ENCODE measurements at regions not wholly inside any gene's neighbourhood (a gene's known extent, or its start where the extent isn't known, plus 50 kb on each side); places are given as distances from the start of the nearest gene placed in this dataset.

DNA sequence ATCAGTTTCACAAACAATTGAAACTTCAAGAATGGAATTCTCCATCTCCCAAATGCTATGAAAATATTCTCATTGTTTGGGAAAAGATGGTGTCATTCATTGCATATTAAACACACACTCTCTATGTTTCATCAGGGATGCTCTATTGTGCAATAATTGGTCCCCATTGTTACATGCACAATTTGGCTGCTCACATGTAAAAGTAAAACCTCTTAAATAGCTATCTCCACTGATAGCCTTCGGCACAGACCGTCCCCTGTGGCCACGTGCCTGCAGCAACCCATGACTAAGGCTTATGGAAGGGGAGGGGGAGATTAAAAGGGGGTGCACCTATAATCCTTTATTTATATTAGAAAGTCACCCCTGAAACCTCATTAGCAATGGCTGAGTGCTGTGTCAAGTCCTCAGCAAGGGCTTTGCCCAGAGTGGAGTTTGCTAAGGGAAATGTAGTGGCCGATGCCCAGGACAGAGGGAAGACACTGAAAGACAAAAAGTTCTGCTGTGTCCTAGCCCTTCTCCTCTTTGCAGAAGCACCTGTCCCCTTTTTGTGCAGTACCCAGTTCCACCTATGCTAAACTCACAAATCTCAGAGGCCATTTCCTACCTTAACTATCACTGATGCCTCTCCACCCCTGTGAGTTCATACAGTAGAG is 309.6 kb upstream of the ESRRG start:
- Histone ChIP-seq H3F3A (ENCODE audit: low read depth) (no peaks in the 10 kb centered on the region), H3K79me2 (ENCODE audit: insufficient read depth, low read length) (no peaks in the 10 kb centered on the region), H3K36me3 (ENCODE audit: insufficient read depth, low read length) (no peaks in the 10 kb centered on the region), H3K9me3 (ENCODE audit: insufficient read depth, low read depth, low read length) (no peaks in the 10 kb centered on the region), H3K9ac (ENCODE audit: low read depth, low read length, poor library complexity, severe bottlenecking) (no peak overlapping the region), H3K9me2 (replicated peaks; ENCODE audit: low read depth, low read length) (no peaks in the 10 kb centered on the region), H3K4me3 (ENCODE audit: low read length, poor library complexity, severe bottlenecking) (no peak overlapping the region), H3K4me2 (ENCODE audit: low read depth, low read length, poor library complexity, severe bottlenecking) (no peak overlapping the region), H2AFZ (ENCODE audit: low read length) (no peak overlapping the region), H3K4me1 (ENCODE audit: insufficient read depth, low read length, poor library complexity, severe bottlenecking) (no peaks in the 10 kb centered on the region), H4K20me1 (ENCODE audit: insufficient read depth, low read length, poor library complexity, severe bottlenecking) (no peaks in the 10 kb centered on the region), H3K27me3 (ENCODE audit: insufficient read depth, low read length, poor library complexity, severe bottlenecking) (no peaks in the 10 kb centered on the region)
- TF ChIP-seq EZH2phosphoT487 (IDR thresholded peaks at IDR 0.05; ENCODE audit: borderline replicate concordance), result no peak
- TF ChIP-seq, protein P1, sequence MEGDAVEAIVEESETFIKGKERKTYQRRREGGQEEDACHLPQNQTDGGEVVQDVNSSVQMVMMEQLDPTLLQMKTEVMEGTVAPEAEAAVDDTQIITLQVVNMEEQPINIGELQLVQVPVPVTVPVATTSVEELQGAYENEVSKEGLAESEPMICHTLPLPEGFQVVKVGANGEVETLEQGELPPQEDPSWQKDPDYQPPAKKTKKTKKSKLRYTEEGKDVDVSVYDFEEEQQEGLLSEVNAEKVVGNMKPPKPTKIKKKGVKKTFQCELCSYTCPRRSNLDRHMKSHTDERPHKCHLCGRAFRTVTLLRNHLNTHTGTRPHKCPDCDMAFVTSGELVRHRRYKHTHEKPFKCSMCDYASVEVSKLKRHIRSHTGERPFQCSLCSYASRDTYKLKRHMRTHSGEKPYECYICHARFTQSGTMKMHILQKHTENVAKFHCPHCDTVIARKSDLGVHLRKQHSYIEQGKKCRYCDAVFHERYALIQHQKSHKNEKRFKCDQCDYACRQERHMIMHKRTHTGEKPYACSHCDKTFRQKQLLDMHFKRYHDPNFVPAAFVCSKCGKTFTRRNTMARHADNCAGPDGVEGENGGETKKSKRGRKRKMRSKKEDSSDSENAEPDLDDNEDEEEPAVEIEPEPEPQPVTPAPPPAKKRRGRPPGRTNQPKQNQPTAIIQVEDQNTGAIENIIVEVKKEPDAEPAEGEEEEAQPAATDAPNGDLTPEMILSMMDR (conservative IDR thresholded peaks at IDR 0.05; ENCODE audit: low read length), result no peak

DNA sequence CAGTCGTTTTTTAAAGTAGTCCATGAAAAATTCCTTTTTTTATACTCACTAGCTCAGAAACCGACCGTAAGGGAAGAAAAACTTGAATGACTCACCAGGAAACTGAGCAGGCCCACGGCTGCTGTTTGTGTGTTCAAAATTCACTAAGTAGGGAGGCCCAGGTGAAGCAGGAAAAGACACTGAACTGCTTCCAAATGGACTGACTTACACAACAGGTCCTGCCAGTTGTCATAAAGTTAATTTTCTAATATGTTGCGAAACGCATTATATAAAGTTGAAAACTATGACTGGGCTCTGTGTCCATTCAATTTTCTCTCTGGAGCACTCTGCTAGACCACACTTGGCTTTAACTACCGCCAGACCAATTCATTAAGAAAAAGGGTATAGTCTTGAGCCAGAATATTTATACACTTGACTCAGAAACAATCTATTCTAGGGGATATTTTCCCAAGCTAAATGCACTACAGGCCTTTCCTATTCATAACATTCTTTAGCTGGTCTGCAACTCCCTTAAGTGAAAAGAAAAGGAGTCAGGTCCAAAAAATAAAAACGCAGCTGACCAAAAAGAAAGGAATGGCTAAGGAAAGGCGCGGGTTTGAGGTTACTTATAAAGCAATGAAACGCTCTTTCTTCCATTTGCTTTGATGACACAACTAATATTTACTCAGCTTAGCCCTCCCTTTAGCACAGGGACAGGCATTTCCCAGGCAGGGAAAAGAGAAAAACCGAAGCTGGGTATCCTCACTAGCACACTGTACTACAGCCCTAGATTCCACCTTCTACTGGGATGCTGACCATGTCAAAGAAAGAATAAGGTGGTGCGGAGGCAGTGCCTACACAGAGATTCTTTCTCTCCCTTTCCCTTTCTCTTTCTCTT is 306.3 kb upstream of the ESRRG start:
- TF ChIP-seq, protein P1 (conservative IDR thresholded peaks at IDR 0.05; ENCODE audit: low read length), result no peak
- TF ChIP-seq EZH2phosphoT487 (IDR thresholded peaks at IDR 0.05; ENCODE audit: borderline replicate concordance), result no peak
- no peak overlapping the region for H3K4me2 ChIP-seq (ENCODE audit: low read depth, low read length, poor library complexity, severe bottlenecking)

DNA sequence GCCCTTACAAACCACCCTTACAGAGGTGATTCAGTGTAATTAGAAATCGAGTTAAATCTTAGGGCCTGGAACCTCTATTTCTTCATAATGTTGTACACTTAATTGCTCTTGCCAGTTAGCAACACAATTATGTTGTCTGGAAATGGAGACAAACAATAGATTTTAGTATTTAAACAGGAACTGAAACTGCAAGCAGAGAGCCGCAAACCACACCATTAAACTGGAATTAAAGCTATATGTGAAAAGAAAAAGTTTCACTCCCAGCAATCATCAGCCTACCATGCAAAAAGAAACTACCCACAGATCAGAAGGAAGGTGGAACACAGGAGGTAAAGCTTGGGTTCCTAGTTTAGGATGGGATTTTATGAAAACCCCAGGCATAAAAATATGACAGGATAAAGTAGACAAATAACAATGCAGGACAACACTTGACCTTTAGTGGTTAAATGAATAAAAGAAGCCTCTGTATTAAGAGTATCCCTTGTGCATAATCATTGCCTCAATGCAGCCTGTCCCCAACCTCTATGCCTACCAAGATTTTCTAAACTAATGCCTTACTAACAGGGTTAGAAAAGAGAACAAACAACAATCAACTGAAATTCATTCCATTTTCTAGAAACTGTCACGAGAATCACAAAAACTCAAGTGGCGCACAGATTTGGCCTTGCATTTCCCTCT is 304.3 kb upstream of the ESRRG start:
- Histone ChIP-seq H3K4me1 (ENCODE audit: insufficient read depth, low read length, poor library complexity, severe bottlenecking) (no peaks in the 10 kb centered on the region), H3K4me2 (ENCODE audit: low read depth, low read length, poor library complexity, severe bottlenecking) (no peak overlapping the region), H4K20me1 (ENCODE audit: insufficient read depth, low read length, poor library complexity, severe bottlenecking) (no peaks in the 10 kb centered on the region), H3F3A (ENCODE audit: low read depth) (no peaks in the 10 kb centered on the region), H3K9ac (ENCODE audit: low read depth, low read length, poor library complexity, severe bottlenecking) (no peak overlapping the region), H3K36me3 (ENCODE audit: insufficient read depth, low read length) (no peaks in the 10 kb centered on the region), H3K27me3 (ENCODE audit: insufficient read depth, low read length, poor library complexity, severe bottlenecking) (no peaks in the 10 kb centered on the region), H3K9me3 (ENCODE audit: insufficient read depth, low read depth, low read length) (no peaks in the 10 kb centered on the region), H3K79me2 (ENCODE audit: insufficient read depth, low read length) (no peaks in the 10 kb centered on the region), H3K4me3 (ENCODE audit: low read length, poor library complexity, severe bottlenecking) (no peak overlapping the region), H3K9me2 (replicated peaks; ENCODE audit: low read depth, low read length) (no peaks in the 10 kb centered on the region), H2AFZ (ENCODE audit: low read length) (no peak overlapping the region)
- TF ChIP-seq EZH2phosphoT487 (IDR thresholded peaks at IDR 0.05; ENCODE audit: borderline replicate concordance), result no peak
- TF ChIP-seq, protein P1 (conservative IDR thresholded peaks at IDR 0.05; ENCODE audit: low read length), result no peak

More for the DNA sequence above, 306.3 kb upstream of the ESRRG start:
- Histone ChIP-seq H3K36me3 (ENCODE audit: insufficient read depth, low read length) (no peaks in the 10 kb centered on the region), H3K4me3 (ENCODE audit: low read length, poor library complexity, severe bottlenecking) (no peak overlapping the region), H3K9me2 (replicated peaks; ENCODE audit: low read depth, low read length) (no peaks in the 10 kb centered on the region), H4K20me1 (ENCODE audit: insufficient read depth, low read length, poor library complexity, severe bottlenecking) (no peaks in the 10 kb centered on the region), H2AFZ (ENCODE audit: low read length) (no peak overlapping the region), H3F3A (ENCODE audit: low read depth) (no peaks in the 10 kb centered on the region), H3K9me3 (ENCODE audit: insufficient read depth, low read depth, low read length) (no peaks in the 10 kb centered on the region), H3K79me2 (ENCODE audit: insufficient read depth, low read length) (no peaks in the 10 kb centered on the region), H3K4me1 (ENCODE audit: insufficient read depth, low read length, poor library complexity, severe bottlenecking) (no peaks in the 10 kb centered on the region), H3K27me3 (ENCODE audit: insufficient read depth, low read length, poor library complexity, severe bottlenecking) (no peaks in the 10 kb centered on the region), H3K9ac (ENCODE audit: low read depth, low read length, poor library complexity, severe bottlenecking) (no peak overlapping the region)

Data from Loucy (cell line).